H9 (cell line): ENCODE measurements at regions not wholly inside any gene's neighbourhood (a gene's known extent, or its start where the extent isn't known, plus 50 kb on each side); places are given as distances from the start of the nearest gene placed in this dataset.

ENCODE experiments used
- DNase-seq: peaks from one replicate; pipeline ENCODE4 v3.0.0-alpha.2; 2017
- H2AFZ ChIP-seq: one replicate; pipeline ENCODE4 v1.6.1; 2013; ENCODE audit warnings: mild to moderate bottlenecking, low read length, control low read depth, moderate library complexity
- H2AK5ac ChIP-seq: 2 replicates; pipeline ENCODE4 v1.6.1; 2013; ENCODE audit warnings: low read length, control low read depth, mixed read lengths; ENCODE audit not compliant: insufficient read length
- H2BK120ac ChIP-seq: one replicate; pipeline ENCODE4 v1.6.1; 2013; ENCODE audit warnings: low read depth, mild to moderate bottlenecking, low read length, control low read depth, inconsistent platforms; ENCODE audit not compliant: poor library complexity, severe bottlenecking
- H2BK12ac ChIP-seq: 2 replicates; pipeline ENCODE4 v1.6.1; 2013; ENCODE audit warnings: low read length, control low read depth, mixed read lengths, low read depth; ENCODE audit not compliant: insufficient read length
- H2BK15ac ChIP-seq: 2 replicates; pipeline ENCODE4 v1.6.1; 2013; ENCODE audit warnings: low read depth, low read length, control low read depth
- H2BK20ac ChIP-seq: one replicate; pipeline ENCODE4 v1.6.1; 2013; ENCODE audit warnings: low read depth, mild to moderate bottlenecking, low read length, control low read depth, inconsistent platforms; ENCODE audit not compliant: poor library complexity, severe bottlenecking
- H2BK5ac ChIP-seq: 2 replicates; pipeline ENCODE4 v1.6.1; 2013; ENCODE audit warnings: low read length, control low read depth, mixed read lengths; ENCODE audit not compliant: insufficient read length
- H3K14ac ChIP-seq: 2 replicates; pipeline ENCODE4 v1.6.1; 2013; ENCODE audit warnings: low read length, control low read depth; ENCODE audit not compliant: insufficient read depth
- H3K18ac ChIP-seq: 2 replicates; pipeline ENCODE4 v1.6.1; 2013; ENCODE audit warnings: low read depth, mild to moderate bottlenecking, mixed read lengths, low read length, control low read depth; ENCODE audit not compliant: insufficient read length
- H3K23ac ChIP-seq: 2 replicates; pipeline ENCODE4 v1.6.1; 2013; ENCODE audit warnings: low read length, control low read depth, mixed read lengths, low read depth; ENCODE audit not compliant: insufficient read length
- H3K23me2 ChIP-seq: 2 replicates; pipeline ENCODE4 v1.6.1; 2013; ENCODE audit warnings: low read depth, mild to moderate bottlenecking, mixed read lengths, low read length, control low read depth; ENCODE audit not compliant: insufficient read length, poor library complexity, severe bottlenecking
- H3K27ac ChIP-seq: 2 replicates; pipeline ENCODE4 v1.5.1; 2013; ENCODE audit warnings: low read length, control low read depth, mixed read lengths, low read depth; ENCODE audit not compliant: insufficient read length
- H3K27me3 ChIP-seq: 2 replicates; pipeline ENCODE4 v1.6.1; 2013; ENCODE audit warnings: low read length, control low read depth, inconsistent platforms; ENCODE audit not compliant: insufficient read depth
- H3K4ac ChIP-seq: 2 replicates; pipeline ENCODE4 v1.6.1; 2013; ENCODE audit warnings: low read depth, mild to moderate bottlenecking, control low read depth, inconsistent platforms, low read length, moderate library complexity
- H3K4me1 ChIP-seq: 2 replicates; pipeline ENCODE4 v1.6.1; 2013; ENCODE audit warnings: low read length, control low read depth, inconsistent platforms; ENCODE audit not compliant: insufficient read depth
- H3K4me2 ChIP-seq: 2 replicates; pipeline ENCODE4 v1.6.1; 2013; ENCODE audit warnings: low read length, control low read depth, mixed read lengths; ENCODE audit not compliant: insufficient read length, insufficient read depth
- H3K56ac ChIP-seq: 2 replicates; pipeline ENCODE4 v1.6.1; 2013; ENCODE audit warnings: low read depth, mild to moderate bottlenecking, mixed read lengths, low read length, control low read depth; ENCODE audit not compliant: insufficient read length
- H3K79me1 ChIP-seq: 2 replicates; pipeline ENCODE4 v1.6.1; 2013; ENCODE audit warnings: low read depth, mild to moderate bottlenecking, moderate library complexity, low read length, control low read depth, inconsistent platforms; ENCODE audit not compliant: insufficient read depth, poor library complexity, severe bottlenecking
- H3K79me2 ChIP-seq: 2 replicates; pipeline ENCODE4 v1.6.1; 2013; ENCODE audit warnings: low read length, control low read depth, inconsistent platforms; ENCODE audit not compliant: insufficient read depth
- H3K9ac ChIP-seq: 2 replicates; pipeline ENCODE4 v1.6.1; 2013; ENCODE audit warnings: low read length, control low read depth, mixed read lengths; ENCODE audit not compliant: insufficient read length; ENCODE audit errors: extremely low read depth
- H3K9me3 ChIP-seq: one replicate; pipeline ENCODE4 v1.6.1; 2013; ENCODE audit warnings: low read depth, low read length, inconsistent platforms; ENCODE audit not compliant: control insufficient read depth
- H3T11ph ChIP-seq: one replicate; pipeline ENCODE4 v1.6.1; 2013; ENCODE audit warnings: mild to moderate bottlenecking, low read length, control low read depth, inconsistent platforms
- H4K20me1 ChIP-seq: one replicate; pipeline ENCODE4 v1.6.1; 2013; ENCODE audit not compliant: control insufficient read depth, insufficient read length, insufficient read depth
- H4K5ac ChIP-seq: 2 replicates; pipeline ENCODE4 v1.6.1; 2013; ENCODE audit warnings: low read depth, mild to moderate bottlenecking, mixed read lengths, low read length, control low read depth; ENCODE audit not compliant: insufficient read length
- H4K8ac ChIP-seq: replicated peaks from 2 replicates; pipeline ENCODE4 v1.6.1; 2013; ENCODE audit warnings: low read length, control low read depth, mixed read lengths, low read depth; ENCODE audit not compliant: insufficient read length
- H4K91ac ChIP-seq: 2 replicates; pipeline ENCODE4 v1.6.1; 2013; ENCODE audit warnings: low read depth, mild to moderate bottlenecking, moderate library complexity, mixed read lengths, low read length, control low read depth; ENCODE audit not compliant: insufficient read length
- H3K27ac Mint-ChIP-seq, 3 experiments: 2 replicates in 2 of 3; 3 replicates in 1 of 3; pipeline ENCODE4 v1.8.0; 2020 to 2021; ENCODE audit warnings: mixed read lengths in 3 of 3, mild to moderate bottlenecking in 1 of 3, moderate library complexity in 1 of 3
- H3K27me3 Mint-ChIP-seq: 2 replicates; pipeline ENCODE4 v1.8.0; 2021; ENCODE audit warnings: low read depth, mild to moderate bottlenecking, moderate library complexity, mixed read lengths
- H3K36me3 Mint-ChIP-seq, 3 experiments: 2 replicates in 2 of 3; 3 replicates in 1 of 3; pipeline ENCODE4 v1.8.0; 2020 to 2021; ENCODE audit warnings: low read depth in 3 of 3, mixed read lengths in 3 of 3; ENCODE audit not compliant: insufficient read depth in 1 of 3
- H3K4me1 Mint-ChIP-seq, 2 experiments: 2 replicates each; pipeline ENCODE4 v1.8.0; 2020; ENCODE audit warnings: mixed read lengths in 2 of 2
- H3K4me3 Mint-ChIP-seq, 2 experiments: 2 replicates in 1 of 2; 3 replicates in 1 of 2; pipeline ENCODE4 v1.8.0; 2020 to 2021; ENCODE audit warnings: mild to moderate bottlenecking in 2 of 2, mixed read lengths in 2 of 2, moderate library complexity in 1 of 2
- H3K9me3 Mint-ChIP-seq, 2 experiments: 2 replicates in 1 of 2; 3 replicates in 1 of 2; pipeline ENCODE4 v1.8.0; 2020; ENCODE audit warnings: mild to moderate bottlenecking in 2 of 2, mixed read lengths in 2 of 2, moderate library complexity in 1 of 2
- WGBS: extraction: QIAGEN DNeasy Blood & Tissue Kit; methylation state at CpG from one replicate; pipeline ENCODE4 v1.1.7; 2013; ENCODE audit warnings: missing lambda C conversion rate, low lambda C conversion rate, mixed read lengths; ENCODE audit not compliant: insufficient read length; ENCODE audit errors: extremely low coverage; 5-methylcytosine and 5-hydroxymethylcytosine counted together
- TF ChIP-seq, protein P1 (sequence below): fragments of 200-600 bp; sonication (generic); conservative IDR thresholded peaks from 3 replicates; pipeline ENCODE4 v1.8.0; 2021; ENCODE audit warnings: antibody characterized with exemption, mild to moderate bottlenecking

DNA sequence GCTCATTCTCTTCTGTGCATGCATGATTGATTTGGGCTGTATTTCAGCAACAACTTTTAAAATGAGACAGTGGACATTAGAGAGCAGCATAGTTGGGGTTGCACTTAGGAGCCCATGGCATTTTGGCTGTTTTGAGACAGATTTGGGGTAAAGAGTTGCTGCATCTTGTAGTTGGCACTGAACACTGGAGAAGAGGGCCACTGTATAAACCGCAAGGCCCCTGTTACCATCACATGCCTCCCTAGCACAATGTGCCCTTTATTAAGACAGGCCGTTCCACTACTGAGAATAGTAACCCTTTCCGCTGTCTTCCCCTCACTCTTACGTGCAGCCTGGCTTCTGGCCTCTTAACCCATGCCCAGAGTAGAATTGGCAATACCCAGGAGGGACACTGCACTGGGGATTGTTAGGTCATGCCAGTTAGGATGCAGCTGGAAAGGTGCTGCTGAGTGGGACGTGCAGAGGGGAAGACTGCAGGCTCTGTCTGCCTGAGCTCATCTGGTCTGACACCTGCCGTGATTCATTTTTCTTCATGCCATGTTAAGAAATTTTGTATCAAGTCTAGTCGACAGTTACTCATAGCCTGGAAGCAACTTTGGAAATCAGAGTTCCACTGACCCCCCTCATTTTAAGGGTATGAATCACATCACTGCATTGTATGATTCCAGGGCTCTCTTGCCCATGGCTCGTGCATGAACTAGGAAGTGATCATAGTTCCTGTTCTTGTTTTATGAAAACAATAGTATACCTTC is 146.9 kb upstream of the DMRT1 start:
- no peaks in the 10 kb centered on the region for H3K27me3 Mint-ChIP-seq
- Histone ChIP-seq H3K27ac (no peak overlapping the region), H3K79me1 (no peaks in the 10 kb centered on the region), H4K8ac (no peak overlapping the region), H3K9me3 (no peaks in the 10 kb centered on the region), H3K27me3 (no peaks in the 10 kb centered on the region), H4K5ac (no peak overlapping the region), H2BK20ac (no peak overlapping the region), H2AFZ (no peak overlapping the region), H3K4ac (no peak overlapping the region), H3K4me1 (peaks cover 7% of the 10 kb centered on the region; the same call in 1 of the 2 replicates), H2BK15ac (no peak overlapping the region), H4K20me1 (no peaks in the 10 kb centered on the region), H2AK5ac (no peak overlapping the region), H3K23me2 (no peaks in the 10 kb centered on the region), H3K18ac (no peak overlapping the region), H2BK12ac (no peak overlapping the region), H3K23ac (no peak overlapping the region), H2BK5ac (no peak overlapping the region), H4K91ac (no peak overlapping the region), H2BK120ac (no peak overlapping the region), H3K14ac (no peak overlapping the region), H3T11ph (no peak overlapping the region), H3K9ac (no peak overlapping the region), H3K56ac (no peak overlapping the region), H3K79me2 (no peaks in the 10 kb centered on the region), H3K4me2 (no peak overlapping the region)
- TF ChIP-seq, protein P1, sequence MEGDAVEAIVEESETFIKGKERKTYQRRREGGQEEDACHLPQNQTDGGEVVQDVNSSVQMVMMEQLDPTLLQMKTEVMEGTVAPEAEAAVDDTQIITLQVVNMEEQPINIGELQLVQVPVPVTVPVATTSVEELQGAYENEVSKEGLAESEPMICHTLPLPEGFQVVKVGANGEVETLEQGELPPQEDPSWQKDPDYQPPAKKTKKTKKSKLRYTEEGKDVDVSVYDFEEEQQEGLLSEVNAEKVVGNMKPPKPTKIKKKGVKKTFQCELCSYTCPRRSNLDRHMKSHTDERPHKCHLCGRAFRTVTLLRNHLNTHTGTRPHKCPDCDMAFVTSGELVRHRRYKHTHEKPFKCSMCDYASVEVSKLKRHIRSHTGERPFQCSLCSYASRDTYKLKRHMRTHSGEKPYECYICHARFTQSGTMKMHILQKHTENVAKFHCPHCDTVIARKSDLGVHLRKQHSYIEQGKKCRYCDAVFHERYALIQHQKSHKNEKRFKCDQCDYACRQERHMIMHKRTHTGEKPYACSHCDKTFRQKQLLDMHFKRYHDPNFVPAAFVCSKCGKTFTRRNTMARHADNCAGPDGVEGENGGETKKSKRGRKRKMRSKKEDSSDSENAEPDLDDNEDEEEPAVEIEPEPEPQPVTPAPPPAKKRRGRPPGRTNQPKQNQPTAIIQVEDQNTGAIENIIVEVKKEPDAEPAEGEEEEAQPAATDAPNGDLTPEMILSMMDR: no peak
- H3K4me1 Mint-ChIP-seq: peaks cover 40 to 44% of the 10 kb centered on the region in 2 experiments
- peak overlapping the region in 1 of 3 experiments; percentile 77; a peak in 1 of 7 replicates for H3K27ac Mint-ChIP-seq
- WGBS: no CpG with 5 or more reads among the region's 8 CpGs
- H3K36me3 Mint-ChIP-seq: no peaks in the 10 kb centered on the region; a peak in 1 of 7 replicates
- no peak overlapping the region for H3K4me3 Mint-ChIP-seq
- DNase-seq: no peak
- H3K9me3 Mint-ChIP-seq: no peaks in the 10 kb centered on the region
